Fibroblast of skin of right quadriceps (primary cell): ENCODE measurements at regions not wholly inside any gene's neighbourhood (a gene's known extent, or its start where the extent isn't known, plus 50 kb on each side); places are given as distances from the start of the nearest gene placed in this dataset.
"Not testable (repeated sequence)": the region's sequence is repeated elsewhere in the genome, so short reads cannot be mapped to it uniquely, and the experiment has no call there.

Source experiments
- DNase-seq: peaks from one replicate; pipeline ENCODE4 v3.0.0-alpha.2; 2013

DNA sequence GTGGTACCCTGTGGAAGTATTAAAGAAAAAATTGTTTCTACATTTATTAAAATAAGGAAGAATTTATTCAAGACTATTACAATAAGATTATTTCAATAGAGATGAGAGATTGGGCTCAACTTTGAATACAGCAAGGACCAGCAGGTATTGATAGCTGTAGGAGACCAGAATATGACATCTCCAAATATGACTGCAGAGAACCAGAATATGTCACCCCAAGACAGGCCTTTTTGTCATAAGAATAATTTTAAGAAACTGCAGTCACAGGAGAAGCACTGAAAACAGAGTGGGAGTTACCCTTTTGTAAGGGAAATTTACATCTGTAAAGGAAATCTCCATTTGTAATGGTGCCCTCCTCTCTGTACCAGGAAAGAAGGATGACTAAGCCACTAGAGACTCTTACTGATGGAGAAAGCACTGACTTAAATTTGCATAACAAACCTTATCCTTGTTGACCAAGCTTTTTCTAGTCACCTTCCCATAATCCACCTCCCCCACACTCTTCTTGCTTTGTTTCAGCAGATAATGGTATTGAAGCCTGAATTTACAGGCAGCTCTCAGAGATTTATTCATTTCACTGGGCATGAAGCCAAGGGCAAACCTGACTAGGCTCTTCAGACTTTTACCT is 145.1 kb upstream of the RMP24 start:
- no peak for DNase-seq

DNA sequence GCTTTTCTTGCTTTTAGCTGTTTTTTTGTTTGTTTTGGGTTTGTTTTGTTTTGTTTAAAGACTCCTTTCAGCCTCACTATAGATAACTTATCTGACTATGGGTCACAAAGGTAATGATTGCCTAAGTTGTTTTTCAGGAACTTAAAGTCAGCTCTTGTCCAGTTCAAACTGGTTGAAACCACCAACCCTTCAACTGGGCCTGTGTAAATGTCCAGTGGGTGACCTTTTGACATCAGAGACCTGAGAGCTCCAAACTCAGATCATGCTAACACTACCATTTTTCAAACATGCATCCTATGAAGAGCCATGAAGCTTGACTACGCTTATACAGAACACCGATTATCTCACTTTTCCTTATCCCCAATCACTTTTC is 144.6 kb upstream of the RMP24 start:
- DNase-seq: no peak

DNA sequence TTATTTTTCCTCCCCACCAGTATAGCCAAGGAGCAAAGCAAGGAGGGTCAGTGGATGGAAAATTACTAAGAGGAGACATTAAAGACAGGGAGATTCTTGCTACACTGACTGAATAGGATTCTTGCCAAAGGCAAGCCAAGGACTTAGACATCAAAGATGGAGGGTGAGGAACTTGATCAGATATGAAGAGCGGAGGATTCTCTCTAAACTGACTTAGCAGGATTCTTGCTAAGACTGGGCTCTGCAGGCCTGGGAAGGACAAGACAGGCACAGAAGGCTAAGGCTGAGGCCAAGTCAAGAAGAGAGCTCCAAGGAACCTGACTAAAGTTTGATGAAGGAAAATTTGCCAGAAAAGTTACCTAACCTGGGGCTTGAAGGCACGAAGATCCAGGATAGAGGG is 143.9 kb upstream of the RMP24 start:
- DNase-seq: no peak

DNA sequence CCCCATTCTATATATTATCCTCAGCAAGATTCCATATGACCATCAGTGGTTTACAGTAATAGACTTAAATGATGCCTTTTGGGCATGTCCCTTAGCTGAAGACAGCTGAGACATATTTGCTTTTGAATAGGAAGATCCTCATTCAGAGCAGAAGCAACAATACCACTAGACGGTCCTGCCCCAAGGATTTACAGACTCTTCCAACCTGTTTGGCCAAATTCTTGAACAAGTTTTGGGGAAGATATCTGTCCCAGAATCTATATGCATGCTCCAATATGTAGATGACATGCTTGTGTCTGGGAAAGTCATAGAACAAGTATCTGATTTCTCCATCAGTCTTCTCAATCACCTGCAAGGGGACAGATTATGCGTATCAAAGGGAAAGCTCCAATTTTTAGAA is 137.1 kb upstream of the RMP24 start:
- DNase-seq: no peak

DNA sequence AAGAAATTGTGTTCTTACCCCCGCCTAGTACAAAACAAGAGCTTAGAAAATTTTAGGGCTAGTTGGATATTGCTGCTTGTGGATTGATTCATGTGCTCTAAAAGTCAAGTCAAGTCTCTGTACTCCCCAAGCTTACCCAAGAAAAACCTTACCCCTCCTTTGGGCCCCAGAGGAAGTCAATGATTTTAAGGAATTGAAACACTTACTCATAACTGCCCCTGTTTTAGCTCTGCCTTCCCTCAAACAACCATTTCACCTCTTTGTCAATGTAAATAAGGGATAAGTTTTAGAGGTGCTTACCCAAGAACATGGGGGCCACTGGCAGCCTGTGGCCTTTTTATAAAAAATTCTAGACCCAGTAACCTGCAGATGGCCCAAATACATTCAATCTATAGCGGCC is 136.6 kb upstream of the RMP24 start:
- no peak for DNase-seq

GRCh38 chr18:35836932-35837331 is 135.5 kb upstream of the RMP24 start:
- DNase-seq: no peak

- no peak for DNase-seq
Measured at GRCh38 chr18:35837922-35838496, 134.5 kb upstream of the RMP24 start.

GRCh38 chr18:35841283-35841682 is 131.2 kb upstream of the RMP24 start:
- no peak for DNase-seq

DNA sequence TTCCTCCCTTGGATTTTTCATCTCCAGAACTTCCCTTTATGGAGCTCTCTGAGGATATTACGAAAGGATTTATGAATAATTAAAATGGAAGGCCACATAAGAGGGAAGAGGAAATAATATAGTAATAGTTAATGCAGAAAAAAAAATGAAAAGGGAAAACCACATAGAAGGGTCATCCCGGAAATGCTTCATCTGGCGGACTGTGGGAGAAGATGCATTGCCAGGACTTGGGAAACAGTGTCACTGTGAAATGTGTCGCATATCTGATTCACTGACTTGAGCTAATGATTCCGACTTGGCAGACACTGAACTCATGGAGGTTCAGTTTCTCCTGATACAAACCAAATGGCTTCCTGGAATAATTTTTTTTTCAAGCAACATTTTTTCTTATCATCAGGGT is 129.9 kb upstream of the RMP24 start:
- no peak for DNase-seq

GRCh38 chr18:35848321-35848720 is 124.2 kb upstream of the RMP24 start:
- DNase-seq: not testable (repeated sequence)

- not testable (repeated sequence) for DNase-seq
Measured at GRCh38 chr18:35849241-35849640, 123.2 kb upstream of the RMP24 start.

DNA sequence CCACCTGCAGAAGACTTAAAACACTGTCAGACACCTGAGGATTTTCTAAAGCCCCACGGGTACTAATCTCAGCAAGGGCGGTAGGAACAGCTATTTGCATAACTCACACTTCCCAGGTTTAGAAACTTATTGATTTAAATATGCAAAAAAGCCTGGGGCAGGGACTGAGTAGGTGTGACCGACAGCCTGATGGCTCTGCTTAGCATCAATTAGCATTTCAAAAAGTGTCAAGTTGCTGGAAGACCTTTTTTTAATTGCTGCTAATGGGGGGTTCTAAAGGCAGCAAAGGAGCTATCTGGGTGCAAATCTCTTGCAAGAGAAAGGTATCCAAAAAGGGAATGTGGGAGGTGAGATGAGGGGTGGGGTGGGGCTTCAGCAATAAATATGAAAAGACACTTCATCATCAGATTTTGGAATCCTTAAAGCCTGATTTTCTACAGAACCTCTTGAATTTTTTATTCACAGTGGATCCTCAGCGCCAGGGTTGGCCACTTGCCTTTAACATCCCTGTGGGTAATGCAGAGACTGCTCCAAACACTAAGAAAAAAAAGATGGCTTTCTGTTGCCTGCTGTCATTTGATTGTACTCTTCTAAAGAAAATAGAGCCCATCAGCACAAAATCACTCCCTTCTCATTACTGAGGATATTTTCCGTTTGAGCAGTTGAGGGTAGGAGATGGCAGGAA is 121.1 kb upstream of the RMP24 start:
- DNase-seq: no peak

DNA sequence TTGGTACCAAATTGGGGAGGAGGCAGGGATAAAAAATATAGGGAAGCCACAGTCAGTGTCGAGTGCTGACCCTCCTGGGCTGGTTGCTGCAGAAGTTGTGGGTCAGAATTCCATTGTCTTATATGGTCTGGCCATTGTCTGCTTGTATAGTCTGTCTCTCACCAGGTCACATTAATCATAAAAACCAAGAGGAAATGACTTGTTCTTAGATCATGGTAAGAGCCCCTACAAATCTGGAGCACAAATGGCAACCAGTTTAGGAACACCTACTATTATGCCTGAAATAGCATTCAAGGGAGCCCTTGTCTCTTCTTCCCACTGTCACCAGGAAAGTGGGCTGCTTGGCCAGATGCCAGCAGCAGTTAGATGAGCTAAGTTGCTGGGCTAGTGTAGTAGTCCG is 119.7 kb upstream of the RMP24 start:
- no peak for DNase-seq

DNA sequence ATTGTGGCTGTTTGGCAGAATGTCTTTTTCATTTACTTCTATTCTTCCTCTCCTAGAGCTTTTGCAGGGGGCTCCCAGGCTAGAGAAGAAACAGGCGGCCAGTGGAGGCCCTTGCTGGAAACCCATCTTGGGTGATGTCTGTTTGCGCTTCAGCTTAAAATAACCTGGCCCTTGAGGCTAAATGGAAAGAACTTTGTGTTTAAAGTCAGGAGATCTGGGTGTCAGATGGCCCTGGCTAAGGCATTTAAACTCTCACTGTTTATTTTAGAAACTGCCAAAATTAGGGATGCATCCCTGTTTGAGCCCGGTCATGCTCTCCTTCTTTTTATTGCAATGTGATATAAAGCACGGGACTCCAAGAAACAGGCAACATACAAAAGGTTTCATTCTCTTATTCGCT is 118.4 kb upstream of the RMP24 start:
- no peak for DNase-seq

DNA sequence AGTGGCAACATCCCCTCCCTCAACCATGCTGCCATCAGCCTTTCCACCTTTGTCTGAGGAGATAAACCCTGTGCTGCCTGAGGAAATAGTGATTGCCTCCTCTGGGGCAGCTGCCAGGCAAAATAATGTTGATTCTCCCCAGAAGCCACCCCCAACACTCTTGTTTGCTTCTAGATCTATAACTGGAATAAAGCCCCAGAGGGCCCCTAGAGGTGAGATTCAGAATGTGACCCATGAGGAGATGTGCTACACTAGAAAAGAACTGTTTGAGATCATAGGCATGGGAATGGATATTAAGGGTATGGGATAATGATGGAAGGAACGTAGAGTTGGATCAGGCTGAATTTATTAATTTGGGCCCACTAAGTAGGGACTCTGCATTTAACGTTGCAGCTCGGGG is 116.3 kb upstream of the RMP24 start:
- no peak for DNase-seq

- not testable (repeated sequence) for DNase-seq
Measured at GRCh38 chr18:35856721-35857120, 115.8 kb upstream of the RMP24 start.

DNA sequence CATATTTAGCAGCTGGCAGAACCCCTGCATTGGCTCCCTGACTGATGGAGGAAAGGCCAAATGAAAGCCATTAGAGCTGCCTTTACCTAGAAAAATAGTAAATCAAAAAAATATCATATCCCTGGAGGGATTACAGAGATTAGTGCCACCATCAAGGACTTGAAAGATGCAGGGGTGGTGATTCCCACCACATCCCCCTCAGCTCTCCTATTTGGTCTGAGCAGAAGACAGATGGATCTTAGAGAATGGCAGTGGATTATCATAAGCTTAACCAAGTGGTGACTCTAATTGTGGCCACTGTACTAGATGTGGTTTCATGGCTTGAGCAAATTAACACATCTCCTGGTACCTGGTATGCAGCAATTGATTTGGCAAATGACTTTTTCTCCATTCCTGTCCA is 114.9 kb upstream of the RMP24 start:
- DNase-seq: not testable (repeated sequence)

DNA sequence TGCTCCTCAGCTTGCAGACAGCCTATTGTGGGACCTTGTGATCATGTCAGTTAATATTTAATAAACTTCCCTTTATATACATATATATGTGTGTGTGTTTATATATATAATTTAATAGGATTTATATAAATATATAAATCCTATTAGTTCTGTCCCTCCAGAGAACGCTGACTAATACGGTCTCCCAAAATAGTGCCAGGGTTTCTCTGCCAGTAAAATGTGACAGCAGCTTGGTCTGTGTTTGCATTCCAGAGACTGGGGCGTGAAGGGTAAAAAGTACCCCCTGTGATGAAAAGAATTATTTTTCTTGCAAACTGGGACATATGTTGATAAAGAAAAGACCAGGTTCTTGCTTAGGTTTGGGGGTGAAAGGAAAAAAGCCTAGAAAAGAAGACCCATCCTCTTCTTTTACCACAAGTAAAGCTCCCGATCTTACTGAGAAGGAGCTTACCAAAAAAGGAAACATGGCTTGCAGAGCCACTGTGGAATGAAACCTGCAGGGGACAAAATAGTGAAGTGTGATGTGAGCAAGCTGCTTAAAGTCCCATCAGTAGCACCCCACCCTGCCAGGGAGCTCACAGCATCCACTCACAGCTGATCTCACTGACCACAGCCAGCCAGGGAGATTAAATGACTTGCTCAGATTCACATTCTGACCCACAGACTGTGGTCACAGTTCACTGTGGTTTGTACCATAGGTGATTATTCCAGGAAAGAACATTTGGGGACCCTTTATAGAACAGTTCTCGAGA is 110.9 kb upstream of the RMP24 start:
- DNase-seq: no peak

DNA sequence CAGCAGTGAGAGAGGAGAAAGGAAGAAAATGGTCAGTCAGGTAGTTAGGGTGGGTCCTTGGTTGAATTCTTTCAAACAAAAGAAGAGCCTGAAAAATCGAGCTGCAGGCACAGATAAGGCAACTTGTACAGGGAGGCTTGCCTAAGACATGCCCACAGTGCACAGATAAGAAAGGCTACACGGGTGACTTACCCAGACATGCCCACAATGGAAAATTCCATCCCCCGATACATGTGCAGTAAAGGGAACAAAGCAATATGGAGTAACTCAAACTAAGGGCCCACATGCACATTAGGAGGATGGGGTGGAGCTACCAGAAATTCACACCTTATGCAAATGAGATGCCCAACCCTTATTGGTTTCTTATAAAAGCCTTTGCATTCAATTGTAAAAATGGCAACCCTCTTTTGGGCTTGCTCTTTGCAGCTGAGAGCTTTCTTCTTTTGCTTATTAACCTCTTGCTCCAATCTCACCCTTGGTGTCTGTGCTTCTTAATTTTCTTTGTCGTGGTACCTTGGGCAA is 110.3 kb upstream of the RMP24 start:
- DNase-seq: no peak

- DNase-seq: no peak
Measured at GRCh38 chr18:35864916-35865315, 107.6 kb upstream of the RMP24 start.

- DNase-seq: no peak
Measured at GRCh38 chr18:35868915-35869314, 103.6 kb upstream of the RMP24 start.

- DNase-seq: no peak
Measured at GRCh38 chr18:35871337-35871736, 101.1 kb upstream of the RMP24 start.

DNA sequence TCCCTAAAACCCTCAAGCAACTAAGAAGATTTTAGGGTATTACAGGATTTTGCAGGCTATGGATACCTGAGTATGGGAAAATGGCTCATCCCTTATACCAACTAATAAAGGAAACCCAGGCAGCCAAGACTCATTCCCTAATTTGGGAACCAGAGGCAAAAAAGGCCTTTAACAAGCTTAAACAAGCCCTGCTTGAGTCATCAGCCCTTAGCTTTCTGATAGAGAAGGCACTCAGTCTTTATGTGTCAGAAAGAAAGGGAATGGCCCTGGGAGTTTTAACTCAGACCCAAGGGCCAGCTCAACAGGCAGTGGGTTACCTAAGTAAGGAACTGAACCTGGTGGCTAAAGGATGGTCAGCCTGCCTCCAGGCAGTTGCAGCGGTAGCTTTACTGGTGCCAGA is 96.9 kb upstream of the RMP24 start:
- DNase-seq: no peak

- no peak for DNase-seq
Measured at GRCh38 chr18:35876243-35876642, 96.2 kb upstream of the RMP24 start.
